MM.1S (cell line): ENCODE measurements at regions not wholly inside any gene's neighbourhood (a gene's known extent, or its start where the extent isn't known, plus 50 kb on each side); places are given as distances from the start of the nearest gene placed in this dataset.
A peak's percentile ranks its signal among the peaks of the same experiment; 100 is the strongest.

ENCODE experiments used
- DNase-seq: peaks from one replicate; pipeline ENCODE4 v3.0.0-alpha.2; 2015
- H2AFZ ChIP-seq: fragments of 300-600 bp; sonication (generic); 2 replicates; pipeline ENCODE4 v1.6.0; 2016; ENCODE audit warnings: antibody characterized with exemption, low read length
- H3F3A ChIP-seq: fragments of 300-600 bp; sonication (generic); 2 replicates; pipeline ENCODE4 v1.6.1; 2016; ENCODE audit warnings: mild to moderate bottlenecking, antibody characterized with exemption, low read length, moderate library complexity, mixed read lengths; ENCODE audit not compliant: insufficient read depth
- H3K27ac ChIP-seq: fragments of 300-600 bp; sonication (generic); 2 replicates; pipeline ENCODE4 v1.5.1; 2016; ENCODE audit warnings: mild to moderate bottlenecking, low read length
- H3K27me3 ChIP-seq: fragments of 300-600 bp; sonication (generic); replicated peaks from 2 replicates; pipeline ENCODE4 v1.6.0; 2016; ENCODE audit warnings: low read length; ENCODE audit not compliant: insufficient read depth
- H3K36me3 ChIP-seq: fragments of 300-600 bp; sonication (generic); replicated peaks from 2 replicates; pipeline ENCODE4 v1.6.1; 2016; ENCODE audit warnings: mild to moderate bottlenecking, low read length, mixed read lengths; ENCODE audit not compliant: insufficient read depth
- H3K4me1 ChIP-seq: fragments of 300-600 bp; sonication (generic); 2 replicates; pipeline ENCODE4 v1.6.1; 2016; ENCODE audit warnings: low read length, mixed read lengths
- H3K4me2 ChIP-seq: fragments of 300-600 bp; sonication (generic); 2 replicates; pipeline ENCODE4 v1.6.0; 2016; ENCODE audit warnings: low read depth, low read length
- H3K4me3 ChIP-seq: fragments of 300-600 bp; sonication (generic); 2 replicates; pipeline ENCODE4 v1.5.1; 2016; ENCODE audit warnings: low read length, mixed read lengths
- H3K79me2 ChIP-seq: fragments of 300-600 bp; sonication (generic); 2 replicates; pipeline ENCODE4 v1.6.1; 2016; ENCODE audit warnings: mixed run types, low read length, mixed read lengths
- H3K9ac ChIP-seq: fragments of 300-600 bp; sonication (generic); 2 replicates; pipeline ENCODE4 v1.6.1; 2016; ENCODE audit warnings: low read length, mixed read lengths
- H3K9me2 ChIP-seq: fragments of 300-600 bp; sonication (generic); replicated peaks from 2 replicates; pipeline ENCODE4 v1.6.1; 2016; ENCODE audit warnings: mild to moderate bottlenecking, low read length, mixed read lengths; ENCODE audit not compliant: insufficient read depth
- H3K9me3 ChIP-seq: fragments of 300-600 bp; sonication (generic); replicated peaks from 2 replicates; pipeline ENCODE4 v1.6.1; 2016; ENCODE audit warnings: mild to moderate bottlenecking, low read length, mixed read lengths; ENCODE audit not compliant: insufficient read depth
- H4K20me1 ChIP-seq: fragments of 300-600 bp; sonication (generic); 2 replicates; pipeline ENCODE4 v1.6.1; 2016; ENCODE audit warnings: mild to moderate bottlenecking, low read length, moderate library complexity, mixed read lengths; ENCODE audit not compliant: insufficient read depth
- EZH2 ChIP-seq: fragments of 300-600 bp; sonication (generic); optimal IDR thresholded peaks from 2 replicates; pipeline ENCODE3; 2017; ENCODE audit warnings: low read depth, mild to moderate bottlenecking, antibody characterized with exemption, low read length, mixed read lengths
- EZH2phosphoT487 ChIP-seq: fragments of 300-600 bp; sonication (generic); IDR thresholded peaks from 2 replicates; pipeline ENCODE4 v1.6.1; 2018; ENCODE audit warnings: antibody characterized with exemption, low read length
- TF ChIP-seq, protein P1 (sequence below): fragments of 300-600 bp; sonication (generic); IDR thresholded peaks from 2 replicates; pipeline ENCODE4 v1.5.1; 2016; ENCODE audit warnings: antibody characterized with exemption, low read length, mixed read lengths

DNA sequence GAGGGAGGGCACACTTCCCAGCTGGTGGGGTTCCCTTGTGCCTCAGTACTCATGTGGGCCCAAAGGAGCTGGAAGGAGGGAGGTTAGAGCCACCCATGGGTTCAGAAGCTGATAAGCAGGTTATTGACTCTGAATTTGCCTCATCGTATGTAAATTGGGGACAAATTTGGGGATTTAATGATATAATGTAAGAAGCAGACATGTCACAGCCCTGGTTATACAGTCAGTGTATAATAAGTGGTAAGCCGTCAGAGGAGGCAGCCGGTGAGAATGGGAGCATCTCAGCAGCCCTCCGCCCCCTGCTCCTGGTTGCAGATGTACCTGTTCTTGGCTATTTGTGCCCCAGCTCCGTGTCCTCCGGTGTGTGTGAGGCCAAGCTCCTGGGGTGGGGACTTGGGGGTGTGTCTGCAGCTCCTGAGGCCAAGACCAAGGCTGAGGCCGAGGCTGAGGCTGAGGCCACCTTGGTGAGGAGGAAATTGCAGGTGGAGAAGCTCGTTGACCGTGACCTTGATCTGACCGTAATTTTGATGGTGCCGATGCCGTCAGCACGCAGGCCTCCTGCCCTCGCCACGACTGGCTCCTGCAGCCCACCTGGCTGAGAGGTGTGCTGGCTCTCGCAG lies 288.1 kb downstream of the SEC14L1 start:
- TF ChIP-seq EZH2 (no peak), EZH2phosphoT487 (no peak)
- TF ChIP-seq, protein P1, sequence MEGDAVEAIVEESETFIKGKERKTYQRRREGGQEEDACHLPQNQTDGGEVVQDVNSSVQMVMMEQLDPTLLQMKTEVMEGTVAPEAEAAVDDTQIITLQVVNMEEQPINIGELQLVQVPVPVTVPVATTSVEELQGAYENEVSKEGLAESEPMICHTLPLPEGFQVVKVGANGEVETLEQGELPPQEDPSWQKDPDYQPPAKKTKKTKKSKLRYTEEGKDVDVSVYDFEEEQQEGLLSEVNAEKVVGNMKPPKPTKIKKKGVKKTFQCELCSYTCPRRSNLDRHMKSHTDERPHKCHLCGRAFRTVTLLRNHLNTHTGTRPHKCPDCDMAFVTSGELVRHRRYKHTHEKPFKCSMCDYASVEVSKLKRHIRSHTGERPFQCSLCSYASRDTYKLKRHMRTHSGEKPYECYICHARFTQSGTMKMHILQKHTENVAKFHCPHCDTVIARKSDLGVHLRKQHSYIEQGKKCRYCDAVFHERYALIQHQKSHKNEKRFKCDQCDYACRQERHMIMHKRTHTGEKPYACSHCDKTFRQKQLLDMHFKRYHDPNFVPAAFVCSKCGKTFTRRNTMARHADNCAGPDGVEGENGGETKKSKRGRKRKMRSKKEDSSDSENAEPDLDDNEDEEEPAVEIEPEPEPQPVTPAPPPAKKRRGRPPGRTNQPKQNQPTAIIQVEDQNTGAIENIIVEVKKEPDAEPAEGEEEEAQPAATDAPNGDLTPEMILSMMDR, result no peak
- Histone ChIP-seq H3K4me2 (no peak overlapping the region), H4K20me1 (no peaks in the 10 kb centered on the region), H3K27ac (no peak overlapping the region), H3K4me1 (no peaks in the 10 kb centered on the region), H3K9me2 (no peaks in the 10 kb centered on the region), H3K9ac (no peak overlapping the region), H3K4me3 (no peak overlapping the region), H3K36me3 (no peaks in the 10 kb centered on the region), H3F3A (no peaks in the 10 kb centered on the region), H3K79me2 (peaks cover 98% of the 10 kb centered on the region), H3K27me3 (no peaks in the 10 kb centered on the region), H3K9me3 (no peaks in the 10 kb centered on the region), H2AFZ (no peak overlapping the region)
- DNase-seq, result no peak

DNA sequence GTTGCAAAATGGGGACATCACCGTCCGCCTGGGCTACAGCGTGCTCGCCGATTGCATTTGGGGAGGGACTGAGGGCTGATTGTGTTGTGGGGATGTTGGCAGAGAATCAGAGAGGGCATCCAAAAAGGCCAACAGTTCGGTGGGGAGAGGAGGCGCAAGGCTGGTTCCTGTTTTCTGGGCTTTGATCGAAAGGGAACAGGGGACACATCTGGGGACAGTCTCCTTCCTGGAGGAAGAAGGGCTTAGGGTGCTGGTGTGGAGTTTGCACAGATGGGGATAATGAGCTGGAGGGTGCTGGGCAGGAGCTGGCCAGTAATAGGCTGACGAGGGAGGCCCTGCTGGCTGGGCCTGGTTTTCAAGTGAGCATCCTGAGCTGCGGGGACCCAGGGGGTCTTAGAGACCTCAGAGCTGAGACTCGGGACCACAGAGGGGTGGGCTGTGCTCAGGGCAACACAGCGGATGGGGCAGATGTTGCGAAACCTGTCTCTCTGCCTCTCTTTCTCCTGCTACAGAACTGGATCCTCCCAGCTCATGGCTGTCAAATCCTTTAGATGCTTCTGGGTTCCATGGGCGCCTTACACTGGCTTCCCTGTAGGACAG lies 288.7 kb downstream of the SEC14L1 start:
- Histone ChIP-seq H3K9ac (no peak overlapping the region), H3K27ac (no peak overlapping the region)
- no peak for TF ChIP-seq EZH2
- TF ChIP-seq, protein P1, result no peak
- no peak for TF ChIP-seq EZH2phosphoT487

DNA sequence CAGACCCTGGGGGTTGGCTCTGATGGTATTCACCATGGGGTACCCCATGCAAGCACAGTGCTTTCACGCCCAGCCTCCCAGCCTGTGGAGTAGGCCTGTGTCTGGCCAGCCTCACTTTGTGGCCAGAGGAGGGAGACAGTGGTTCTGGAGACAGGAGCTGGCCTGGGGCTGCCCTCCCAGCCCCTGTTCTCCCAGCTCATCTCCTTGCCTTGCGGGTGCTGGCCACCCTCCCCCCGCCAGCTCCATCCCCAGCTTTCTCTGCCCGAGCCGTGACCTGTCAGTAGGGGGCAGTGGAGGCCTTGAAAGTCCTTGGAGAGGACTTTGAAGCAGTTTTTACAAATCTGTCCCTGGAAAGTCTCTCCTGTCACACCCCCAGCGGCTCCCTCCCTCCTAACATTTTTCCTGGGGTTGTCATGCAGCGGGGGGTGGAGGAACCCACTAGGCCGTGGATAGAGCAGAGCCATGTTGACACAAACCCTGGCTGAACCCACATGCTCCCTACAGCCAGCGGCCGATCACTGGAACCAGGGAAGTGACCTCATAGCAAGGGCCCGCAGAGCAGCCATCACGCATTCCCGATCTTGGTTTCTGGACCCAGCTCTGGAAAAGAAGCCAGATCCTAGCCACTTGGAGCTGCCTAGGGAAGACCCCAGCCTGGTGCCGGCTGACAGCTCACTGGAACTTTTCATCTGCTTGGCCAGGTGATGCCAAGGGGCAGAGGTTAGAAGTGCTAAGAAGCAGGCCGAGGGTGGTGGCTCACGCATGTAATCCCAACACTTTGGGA lies 289.4 kb downstream of the SEC14L1 start:
- Histone ChIP-seq H3K27me3 (no peaks in the 10 kb centered on the region), H3K9me3 (no peaks in the 10 kb centered on the region), H3K27ac (no peak overlapping the region), H3K4me1 (no peaks in the 10 kb centered on the region), H3K4me3 (no peak overlapping the region), H2AFZ (no peak overlapping the region), H3K79me2 (peaks cover 99% of the 10 kb centered on the region), H3K9ac (no peak overlapping the region), H3K9me2 (no peaks in the 10 kb centered on the region), H3F3A (no peaks in the 10 kb centered on the region), H3K4me2 (no peak overlapping the region), H3K36me3 (no peaks in the 10 kb centered on the region), H4K20me1 (no peaks in the 10 kb centered on the region)
- DNase-seq, result peak; percentile 71
- TF ChIP-seq EZH2phosphoT487, result no peak
- TF ChIP-seq, protein P1, result peak; percentile 77
- no peak for TF ChIP-seq EZH2

More for the DNA sequence above, 288.7 kb downstream of the SEC14L1 start:
- H4K20me1 ChIP-seq, result no peaks in the 10 kb centered on the region
- no peaks in the 10 kb centered on the region for H3K4me1 ChIP-seq
- H3K27me3 ChIP-seq, result no peaks in the 10 kb centered on the region
- H3K9me2 ChIP-seq, result no peaks in the 10 kb centered on the region
- H3F3A ChIP-seq, result no peaks in the 10 kb centered on the region
- H2AFZ ChIP-seq, result no peak overlapping the region
- H3K4me2 ChIP-seq, result no peak overlapping the region
- peaks cover 98% of the 10 kb centered on the region for H3K79me2 ChIP-seq
- H3K9me3 ChIP-seq, result no peaks in the 10 kb centered on the region
- DNase-seq, result no peak
- H3K36me3 ChIP-seq, result no peaks in the 10 kb centered on the region
- no peak overlapping the region for H3K4me3 ChIP-seq
